GM04503 (cell line): ENCODE measurements at regions not wholly inside any gene's neighbourhood (a gene's known extent, or its start where the extent isn't known, plus 50 kb on each side); places are given as distances from the start of the nearest gene placed in this dataset.
"Not testable (repeated sequence)": the region's sequence is repeated elsewhere in the genome, so short reads cannot be mapped to it uniquely, and the experiment has no call there.

Experiments used
- DNase-seq: peaks from one replicate; pipeline ENCODE4 v3.0.0-alpha.2; 2012; ENCODE audit warnings: low read depth

DNA sequence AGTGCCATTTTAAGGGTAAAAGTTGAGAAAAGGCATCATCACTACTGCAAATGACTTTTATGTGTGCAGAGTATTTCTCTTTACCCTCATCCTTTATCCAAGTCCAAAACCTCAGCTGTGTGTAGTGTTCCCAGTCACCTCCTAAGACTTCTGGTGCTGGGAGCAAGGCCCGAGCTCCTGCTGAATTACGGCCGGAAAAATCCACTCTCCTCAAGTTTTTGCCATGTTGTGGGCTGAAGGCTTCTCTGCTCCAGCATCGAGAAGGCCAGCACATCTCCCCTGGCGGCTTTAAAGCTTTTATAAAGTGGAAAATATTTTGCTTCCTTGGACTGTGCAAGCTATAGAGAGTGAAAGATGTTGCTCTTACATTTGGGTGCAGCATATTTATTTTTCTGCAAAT, 153.2 kb upstream of the THBS2 start:
- DNase-seq, result no peak

DNA sequence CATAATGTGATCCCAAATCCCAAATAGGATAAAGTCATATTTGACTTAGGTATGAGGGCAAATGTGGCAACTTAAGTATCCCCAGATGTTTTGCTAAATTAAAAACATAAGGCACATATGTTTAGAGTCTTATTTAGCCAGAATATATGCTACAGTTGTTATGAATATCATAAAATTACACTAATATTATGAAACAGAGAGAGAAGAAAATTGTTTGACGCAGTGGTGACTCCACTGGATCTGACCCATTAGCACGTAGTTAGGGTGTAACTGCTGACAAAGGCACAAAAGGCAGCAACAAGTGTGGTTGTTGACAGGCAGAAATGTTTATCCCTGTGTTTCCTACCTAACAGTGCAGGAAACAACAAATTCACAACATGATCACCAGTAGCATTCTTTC, 152.4 kb upstream of the THBS2 start:
- no peak for DNase-seq

DNA sequence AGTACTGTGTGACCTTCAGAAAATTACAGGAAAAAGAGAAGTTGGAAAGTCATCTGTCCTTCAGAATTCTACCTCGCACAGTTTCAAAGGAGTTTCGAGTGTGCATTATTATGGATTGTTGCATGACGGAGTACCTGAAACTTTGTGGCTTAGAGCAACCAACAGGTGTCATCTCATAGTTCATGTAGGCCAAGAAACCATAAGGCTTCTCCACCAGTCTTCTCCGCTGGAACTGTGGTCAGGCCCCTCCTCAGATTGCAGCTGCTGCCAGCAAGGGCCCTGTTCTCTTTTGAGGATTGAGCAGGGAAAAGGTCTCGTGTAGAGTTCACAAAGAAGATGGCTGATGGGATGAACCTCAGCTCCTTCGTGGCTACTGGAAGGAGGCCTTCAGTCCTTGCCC, 151.2 kb upstream of the THBS2 start:
- no peak for DNase-seq

DNA sequence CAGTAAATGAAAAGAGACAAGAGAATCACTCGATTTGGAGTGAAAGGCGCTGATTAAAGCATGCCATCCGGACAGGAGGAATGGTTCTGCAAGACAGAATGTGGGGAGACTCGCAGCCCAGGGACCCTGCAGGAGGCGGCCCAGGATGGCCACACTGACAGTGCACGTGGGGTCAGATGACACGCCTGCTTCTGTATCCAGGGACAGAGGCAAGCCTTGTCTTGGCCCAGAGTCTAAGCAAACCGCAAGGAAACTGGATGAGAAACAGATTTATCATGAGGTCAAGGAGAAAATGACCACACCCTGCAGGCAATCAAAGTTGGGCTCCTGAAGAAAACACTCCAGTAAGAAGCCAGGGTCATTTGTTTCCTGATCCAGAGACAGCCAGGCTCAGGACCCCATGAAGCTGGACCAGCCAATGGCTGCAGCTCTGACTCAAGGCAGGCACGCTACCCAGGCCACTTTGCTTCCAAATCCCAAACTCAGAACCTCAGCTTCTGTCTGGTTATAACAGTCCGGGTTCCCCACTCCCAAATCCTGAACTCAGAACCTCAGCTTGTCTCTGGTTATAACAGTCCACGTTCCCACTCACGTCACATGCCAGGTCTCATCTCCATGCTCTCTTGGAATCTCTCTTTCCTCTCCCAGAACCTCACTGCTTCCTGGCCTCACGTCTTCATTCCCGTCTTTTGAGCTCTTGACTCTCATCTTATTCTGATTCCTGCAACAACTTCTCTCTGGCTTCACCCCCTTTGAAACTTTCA, 144.9 kb upstream of the THBS2 start:
- DNase-seq, result peak; percentile 28

DNA sequence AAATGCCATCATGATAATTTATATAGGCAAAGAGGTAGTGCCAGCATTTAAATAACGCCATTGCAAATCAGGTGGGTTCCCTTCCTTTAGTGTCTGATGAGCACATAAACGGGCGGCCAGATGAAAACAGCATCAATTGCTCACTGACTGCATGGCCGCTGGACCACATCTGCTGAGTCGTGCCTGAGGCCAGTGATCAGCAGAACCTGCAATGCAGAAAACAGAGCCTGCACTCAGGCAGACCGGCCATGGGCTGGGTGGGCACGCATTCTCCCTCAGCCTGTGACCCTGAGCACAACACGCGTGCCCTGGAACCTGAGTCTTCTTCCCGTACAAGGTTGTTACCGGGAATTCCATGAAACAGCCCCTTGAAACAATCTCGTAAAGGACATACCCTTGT, 144.0 kb upstream of the THBS2 start:
- no peak for DNase-seq

DNA sequence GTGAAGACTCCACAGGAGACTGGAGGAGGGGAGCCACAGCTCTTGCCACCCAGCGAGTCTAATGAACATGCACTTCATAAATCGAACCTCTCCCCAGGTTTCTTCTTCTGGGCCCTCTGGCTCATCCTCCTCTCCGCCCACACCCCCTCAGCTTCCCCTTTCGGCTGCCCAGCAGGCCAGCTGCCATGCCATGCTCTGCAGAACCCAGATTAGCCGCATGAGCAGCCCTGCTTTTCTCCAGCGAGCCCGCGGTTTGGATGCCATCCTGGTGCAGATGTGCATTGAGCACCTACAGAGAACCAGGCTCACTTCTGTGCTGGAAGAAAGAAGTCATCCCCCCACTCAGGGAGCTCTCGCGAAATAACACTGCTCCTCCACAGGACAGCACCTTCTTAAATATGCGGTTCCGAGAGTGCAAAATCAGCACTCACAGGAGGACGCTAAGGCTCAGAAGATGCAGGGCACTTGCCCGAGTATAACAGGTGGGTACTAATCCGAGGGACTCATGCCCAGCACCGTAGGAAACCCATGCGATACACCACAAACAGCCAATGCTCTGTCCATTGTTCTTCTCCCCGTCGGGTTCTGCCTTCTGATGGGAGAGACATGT, 143.0 kb upstream of the THBS2 start:
- no peak for DNase-seq

DNA sequence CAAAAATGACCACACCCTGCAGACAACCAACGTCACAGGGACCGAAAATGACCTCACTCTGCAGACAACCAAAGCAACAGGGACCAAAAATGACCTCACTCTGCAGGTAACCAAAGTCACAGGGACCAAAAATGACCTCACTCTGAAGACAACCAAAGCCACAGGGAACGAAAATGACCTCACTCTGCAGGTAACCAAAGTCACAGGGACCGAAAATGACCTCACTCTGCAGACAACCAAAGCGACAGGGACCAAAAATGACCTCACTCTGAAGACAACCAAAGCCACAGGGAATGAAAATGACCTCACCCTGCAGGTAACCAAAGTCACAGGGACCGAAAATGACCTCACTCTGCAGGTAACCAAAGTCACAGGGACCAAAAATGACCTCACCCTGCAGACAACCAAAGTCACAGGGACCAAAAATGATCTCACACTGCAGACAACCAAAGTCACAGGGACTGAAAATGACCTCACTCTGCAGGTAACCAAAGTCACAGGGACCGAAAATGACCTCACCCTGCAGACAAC, 142.4 kb upstream of the THBS2 start:
- DNase-seq, result not testable (repeated sequence)

DNA sequence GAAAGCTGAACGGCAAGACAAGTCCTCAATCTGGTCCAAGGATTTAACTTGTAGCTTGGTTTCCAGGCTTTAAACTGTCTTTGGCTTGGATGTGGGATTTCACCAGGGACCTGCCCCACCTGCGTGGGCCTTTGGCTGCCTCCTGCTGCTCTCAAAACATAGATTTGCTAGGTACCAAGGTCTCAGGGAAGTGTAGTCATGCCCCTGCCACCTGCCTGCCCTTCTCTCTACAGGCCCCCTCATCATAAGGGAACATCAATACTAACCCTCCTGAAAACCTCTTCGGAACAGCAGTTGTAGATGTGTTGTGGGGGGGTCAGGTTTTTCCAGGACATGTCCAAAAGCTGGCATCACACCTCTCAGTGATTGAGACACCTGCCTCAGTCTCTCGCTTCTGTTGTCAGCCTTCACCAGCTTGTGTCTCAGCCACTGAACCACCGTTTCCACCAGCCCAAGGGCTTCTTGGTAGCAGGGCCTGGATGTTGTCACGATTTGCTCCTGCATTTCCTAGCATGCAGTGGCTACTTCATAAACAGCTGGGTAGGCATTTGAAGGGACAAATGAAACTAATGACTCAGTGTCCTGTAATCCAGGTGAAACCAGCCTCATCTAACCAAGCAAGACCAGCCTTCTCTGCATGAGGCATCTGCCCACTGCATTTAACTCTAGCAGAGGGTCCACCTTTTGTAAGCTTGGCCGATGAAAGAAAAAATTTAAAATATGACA, 141.6 kb upstream of the THBS2 start:
- no peak for DNase-seq

DNA sequence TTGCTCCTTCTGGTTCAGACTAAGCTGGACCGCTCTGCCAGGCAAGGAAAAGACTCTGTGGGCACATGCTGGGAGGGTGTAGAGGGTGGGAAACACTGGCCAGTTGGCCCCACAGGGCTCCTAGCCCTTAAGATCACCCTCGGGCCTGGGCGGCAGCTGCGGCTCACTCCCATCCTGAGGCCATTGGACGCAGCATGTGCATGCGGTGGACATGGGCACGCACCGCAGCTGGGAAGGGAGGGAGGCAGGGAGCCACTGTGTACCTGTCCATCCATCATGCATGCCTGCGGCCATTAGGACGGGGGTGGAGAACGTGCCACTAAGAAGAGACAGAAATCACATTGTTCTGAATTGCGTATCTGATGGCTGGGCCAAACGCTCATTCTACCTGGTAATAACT, 140.1 kb upstream of the THBS2 start:
- DNase-seq, result no peak

DNA sequence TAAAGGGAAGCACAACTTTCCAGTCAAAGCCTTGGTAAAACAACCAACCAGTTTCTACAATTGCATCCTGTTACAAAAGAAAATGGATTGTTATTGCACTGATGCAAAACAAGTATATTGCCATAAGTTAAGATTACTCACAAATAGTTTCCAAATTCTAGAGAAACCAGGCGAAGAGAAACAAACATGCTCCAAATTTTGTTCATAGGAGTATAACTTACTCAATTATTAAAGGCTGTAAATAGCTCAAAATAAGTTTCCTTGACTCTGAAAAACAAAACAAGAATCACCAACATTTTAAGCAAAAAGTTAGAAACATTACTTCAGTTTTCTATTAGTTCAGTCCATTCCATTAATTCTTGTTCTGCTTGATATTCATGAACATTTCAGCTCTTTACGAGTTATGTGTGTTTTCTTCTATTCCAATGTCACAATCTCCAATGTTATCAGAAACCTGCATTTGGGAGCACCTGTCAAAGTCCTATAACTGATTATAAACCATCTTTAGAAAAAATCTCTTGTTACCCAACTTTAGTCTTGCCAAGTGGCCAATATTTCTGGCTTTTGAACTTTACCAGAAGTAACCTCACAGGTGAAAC, 137.9 kb upstream of the THBS2 start:
- no peak for DNase-seq

DNA sequence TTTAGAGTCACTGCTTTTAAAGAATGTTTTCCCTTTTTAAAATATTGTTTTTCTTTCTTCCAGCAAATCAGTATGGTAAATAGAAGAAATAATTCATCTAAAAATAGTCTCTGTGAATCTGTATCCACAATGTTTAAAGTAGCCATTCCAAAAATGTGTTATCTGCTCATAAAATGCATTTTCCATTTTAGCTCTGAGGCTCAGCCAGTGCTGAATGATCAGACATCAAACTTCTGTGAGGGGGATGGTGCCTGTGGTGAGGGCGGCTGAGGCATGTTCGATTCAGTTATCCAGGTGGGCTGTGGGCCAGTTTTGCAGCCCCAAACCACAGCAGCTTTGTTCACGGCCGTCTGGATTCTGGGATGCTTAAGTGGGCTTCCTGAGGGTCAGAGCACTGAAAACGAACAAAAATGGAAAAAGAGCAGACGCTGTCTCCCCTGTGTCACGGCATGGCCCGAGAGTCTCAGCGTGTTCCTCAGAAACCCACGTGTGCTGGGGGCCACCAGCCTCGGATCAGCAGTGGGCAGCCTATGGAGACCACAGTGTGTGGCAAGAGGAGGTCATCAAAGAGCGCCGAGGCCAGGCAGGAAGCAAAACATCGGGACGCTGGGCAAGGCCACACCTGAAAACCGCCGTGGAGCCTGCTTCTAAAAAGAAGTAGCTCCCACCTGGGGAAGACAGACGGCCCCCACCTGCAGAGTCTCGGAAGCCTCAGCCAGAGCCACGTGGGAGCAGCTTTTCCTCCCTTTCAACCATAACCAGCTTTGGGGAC, 134.9 kb upstream of the THBS2 start:
- no peak for DNase-seq

DNA sequence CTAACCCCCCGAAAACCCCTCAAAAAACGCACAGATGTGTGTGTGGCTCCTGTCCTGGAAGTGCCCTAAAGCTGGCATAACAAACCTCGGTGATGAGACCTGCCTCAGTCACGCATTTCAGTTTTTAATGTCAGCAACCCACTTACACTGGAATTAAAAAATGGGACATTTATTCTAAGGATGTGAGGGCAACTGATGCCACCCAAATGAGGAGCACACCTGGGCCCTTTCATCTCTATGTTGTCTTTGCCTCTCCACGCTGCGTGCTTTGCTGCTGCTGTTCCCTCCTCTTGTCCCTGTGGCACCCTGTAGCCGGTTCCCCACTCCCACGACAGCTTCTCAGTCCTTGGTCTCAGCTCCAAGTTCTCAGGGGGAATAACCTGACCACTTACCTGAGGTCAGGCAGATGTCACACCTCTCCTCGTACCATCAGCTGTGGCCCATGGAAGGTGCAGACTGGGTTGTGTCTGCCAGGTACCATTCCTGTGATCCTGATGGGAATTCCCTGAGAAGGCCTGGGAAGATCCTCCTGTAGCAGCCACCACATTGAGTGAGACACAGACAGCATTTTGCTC, 134.2 kb upstream of the THBS2 start:
- no peak for DNase-seq

DNA sequence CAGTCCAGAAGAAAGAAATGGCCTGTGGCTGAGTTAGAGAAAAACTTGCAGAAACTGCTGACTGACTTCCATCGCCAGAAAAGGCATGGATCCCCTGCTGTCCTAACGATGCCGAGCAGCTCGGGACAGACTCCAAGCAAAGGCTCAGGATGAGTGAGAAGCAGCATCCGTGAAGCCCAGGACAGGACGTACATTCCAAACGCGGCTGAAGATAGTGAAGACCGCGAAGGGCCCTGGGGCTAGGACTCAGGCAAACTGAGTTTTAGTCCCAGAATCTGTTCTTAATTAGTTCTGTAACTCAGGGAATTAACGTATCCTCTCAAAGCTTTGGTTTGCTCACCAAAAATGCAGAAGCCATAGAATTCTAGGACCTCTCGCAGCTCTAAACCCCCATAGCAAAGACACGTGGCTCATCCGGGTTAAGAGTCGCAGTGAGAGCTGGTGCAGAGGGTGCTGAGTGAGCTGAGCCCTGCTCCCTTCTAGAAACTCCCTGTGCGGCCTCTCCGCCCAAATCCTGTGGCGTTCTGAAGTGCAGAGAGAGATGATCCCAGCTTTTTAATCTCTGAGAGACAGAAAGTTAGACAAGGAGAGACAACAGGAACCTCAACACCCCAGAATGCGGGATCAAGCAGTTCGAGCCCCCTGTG, 132.9 kb upstream of the THBS2 start:
- DNase-seq, result peak; percentile 81

DNA sequence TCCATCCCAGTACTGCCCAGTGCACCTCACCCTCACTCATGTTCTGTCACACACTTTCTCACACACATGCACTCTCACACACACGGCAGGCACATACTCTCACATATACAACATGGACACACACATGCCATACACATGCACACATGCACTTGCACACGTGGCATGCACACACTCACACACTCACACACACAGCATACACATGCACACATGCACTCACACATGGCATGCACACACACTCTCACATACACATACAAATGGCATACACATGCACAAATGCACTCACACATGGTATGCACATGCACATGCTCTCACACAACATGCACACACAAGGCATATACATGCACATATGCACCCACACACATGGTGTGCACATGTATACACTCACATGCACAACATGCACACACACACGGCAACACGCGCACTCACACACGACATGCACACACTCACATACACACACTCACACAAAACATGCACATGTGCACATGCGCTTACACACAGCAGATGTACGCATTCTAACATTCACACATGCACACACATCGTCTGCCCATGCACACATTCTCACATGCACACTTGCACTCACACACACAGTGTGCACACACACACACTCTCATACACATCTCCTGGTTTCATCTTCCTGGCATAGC, 131.7 kb upstream of the THBS2 start:
- DNase-seq, result no peak

DNA sequence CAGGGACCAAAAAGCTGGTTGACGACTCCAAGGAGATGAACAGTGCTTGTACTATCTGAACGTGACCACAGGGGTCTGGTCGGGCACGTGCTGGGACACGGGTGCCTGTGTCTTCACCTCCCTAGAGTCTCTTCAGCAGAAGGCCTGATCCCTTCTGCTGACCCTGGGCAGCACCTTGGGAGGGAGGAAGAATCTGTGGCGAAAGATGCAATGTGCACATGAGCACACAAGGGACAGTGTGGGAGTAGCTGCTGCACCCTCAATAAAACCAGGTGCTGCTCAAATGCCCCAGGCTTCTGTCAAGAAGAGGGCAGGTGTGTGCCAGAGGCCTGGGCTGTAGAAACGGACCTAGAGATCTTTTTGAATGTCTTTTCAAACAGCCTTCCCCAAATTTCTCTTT, 130.6 kb upstream of the THBS2 start:
- no peak for DNase-seq

DNA sequence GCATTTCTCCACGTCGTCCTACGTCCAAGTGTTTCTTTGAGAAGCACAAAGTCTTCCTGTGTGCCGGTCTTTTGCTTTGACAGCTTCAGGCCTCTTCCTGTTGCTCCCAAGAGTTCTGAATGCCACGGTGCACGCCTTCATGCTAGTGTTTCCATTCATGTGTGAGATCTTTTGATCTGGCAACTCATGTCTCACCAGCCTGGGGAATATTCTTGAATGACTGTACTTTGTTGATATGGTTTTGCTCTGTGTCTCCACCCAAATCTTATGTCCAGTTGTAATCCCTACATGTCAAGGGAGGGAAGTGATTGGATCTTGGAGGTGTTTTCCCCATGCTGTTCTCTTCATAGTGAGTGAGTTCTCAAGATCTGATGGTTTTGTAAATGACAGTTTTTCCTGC, 129.6 kb upstream of the THBS2 start:
- no peak for DNase-seq

DNA sequence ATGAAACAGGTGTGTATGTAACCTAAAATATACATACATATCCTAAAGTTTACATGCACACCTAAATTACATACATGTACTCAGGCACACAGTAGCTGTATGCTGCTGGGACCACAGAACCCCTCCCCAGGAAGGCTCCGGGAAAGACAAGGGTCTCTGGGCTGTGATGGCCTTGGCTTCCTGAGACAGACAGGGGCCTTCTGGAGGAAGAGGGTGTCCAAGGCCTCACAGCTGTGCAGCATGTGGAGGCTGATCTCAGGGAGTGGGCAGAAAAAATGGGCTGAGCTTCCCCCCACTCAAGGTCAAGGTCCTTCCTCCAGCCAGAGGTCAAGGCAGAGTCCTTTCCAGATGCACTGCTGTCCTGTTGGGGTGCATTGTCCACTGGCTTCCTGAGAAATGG, 129.1 kb upstream of the THBS2 start:
- DNase-seq, result no peak

DNA sequence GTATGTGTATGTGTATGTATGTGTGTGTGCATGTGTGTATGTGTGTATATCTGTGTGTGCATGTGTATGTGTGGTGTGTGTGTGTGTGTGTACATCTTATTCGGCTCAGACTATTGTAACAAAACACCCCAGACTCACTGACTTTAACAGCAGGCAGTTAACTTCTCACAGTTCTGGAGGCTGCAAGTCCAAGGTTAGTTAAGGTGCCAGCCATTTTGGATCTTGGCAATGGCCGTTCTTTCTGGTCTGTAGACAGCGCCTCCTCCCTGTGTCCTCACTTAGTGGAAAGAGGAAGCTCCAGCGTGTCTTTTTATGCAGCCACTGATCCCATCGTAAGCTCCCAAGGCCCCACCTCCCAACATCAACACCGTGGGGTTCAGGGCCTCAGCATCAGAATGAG, 128.3 kb upstream of the THBS2 start:
- no peak for DNase-seq

DNA sequence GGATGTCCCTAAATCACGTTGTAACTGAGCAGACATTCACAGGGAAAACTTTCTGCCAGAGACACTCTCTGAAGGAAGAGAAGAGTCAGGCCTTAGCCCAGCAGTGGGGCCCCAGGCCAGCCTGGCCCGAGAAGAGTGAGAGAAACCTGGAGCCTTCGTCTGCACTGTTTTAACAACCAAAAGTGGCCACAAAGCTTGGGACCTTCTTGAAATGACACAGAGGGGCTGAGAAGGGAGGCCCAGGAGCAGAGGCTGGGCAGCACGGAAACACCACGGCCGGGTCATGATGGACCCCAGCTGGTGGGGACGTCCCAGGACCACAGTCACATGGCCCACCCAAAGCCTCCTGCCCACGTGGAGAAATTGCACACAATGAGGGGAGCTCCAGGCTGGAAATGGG, 126.8 kb upstream of the THBS2 start:
- DNase-seq, result no peak

DNA sequence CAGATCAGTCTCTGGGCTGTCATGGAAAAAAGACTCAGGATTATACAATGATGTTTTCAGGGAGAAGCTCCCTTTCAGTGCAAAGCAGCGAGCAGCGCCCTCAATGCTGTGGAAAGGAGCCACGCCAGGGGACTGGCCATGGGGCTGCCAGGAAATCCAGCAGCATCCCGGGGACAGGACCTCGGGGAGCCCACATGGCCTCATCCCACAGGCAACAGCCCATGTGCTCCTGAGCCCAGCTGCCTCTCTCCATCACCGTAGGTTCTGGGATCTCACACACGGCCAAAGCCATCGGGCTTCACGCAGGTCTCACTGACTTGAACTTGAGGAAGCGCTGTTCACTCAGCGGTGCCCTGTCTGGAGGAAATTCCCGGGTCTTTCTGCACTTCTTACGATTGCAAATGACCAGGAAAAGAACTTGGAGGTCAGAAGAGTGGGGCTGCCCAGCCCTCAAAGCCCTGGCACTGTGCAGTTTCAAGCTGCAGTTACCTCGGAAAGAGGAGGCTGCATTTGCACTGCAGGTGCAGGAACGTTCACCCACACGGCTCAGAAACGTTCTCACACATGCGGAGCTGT, 125.9 kb upstream of the THBS2 start:
- no peak for DNase-seq
